ENCODE measurements at regions not wholly inside any gene's neighbourhood (a gene's known extent, or its start where the extent isn't known, plus 50 kb on each side); places are given as distances from the start of the nearest gene placed in this dataset.

- H3K9me3 ChIP-seq = no peaks in the 10 kb centered on the region
- no peaks in the 10 kb centered on the region for H3K27me3 ChIP-seq (replicated peaks in 1 of 7)
- TF ChIP-seq POLR2AphosphoS5 (IDR thresholded peaks at IDR 0.05) = no peak
- TF ChIP-seq CTCF (IDR thresholded peaks at IDR 0.05 in 8 of 11, conservative IDR thresholded peaks at IDR 0.05 in 3 of 11) = no peak
- TF ChIP-seq POLR2A (IDR thresholded peaks at IDR 0.05) = no peak
- no peaks in the 10 kb centered on the region for H3K36me3 ChIP-seq
- no peaks in the 10 kb centered on the region for H3K4me1 ChIP-seq
- H3K4me3 ChIP-seq = no peak overlapping the region
- peak; percentile 50 for DNase-seq
- no peak overlapping the region for H3K27ac ChIP-seq
- intact Hi-C loops (cut with DNase I; ENCODE audit: low total_unique reads) = no loop called here
- WGBS, 5 donors = 86 to 92% (median 87%) methylated on average over 12 of the region's 12 CpGs
Observed at GRCh38 chr22:47396515-47396914, 634.1 kb downstream of the TBC1D22A start.

GRCh38 chr22:47396105-47396504 is 633.7 kb downstream of the TBC1D22A start:
- H3K27ac ChIP-seq = no peak overlapping the region
- TF ChIP-seq POLR2A (IDR thresholded peaks at IDR 0.05) (no peak), CTCF (IDR thresholded peaks at IDR 0.05 in 8 of 11, conservative IDR thresholded peaks at IDR 0.05 in 3 of 11) (no peak), POLR2AphosphoS5 (IDR thresholded peaks at IDR 0.05) (no peak)
- H3K36me3 ChIP-seq = no peaks in the 10 kb centered on the region
- no peaks in the 10 kb centered on the region for H3K27me3 ChIP-seq (replicated peaks in 1 of 7)
- H3K4me3 ChIP-seq = no peak overlapping the region
- intact Hi-C loops (cut with DNase I; ENCODE audit: low total_unique reads) = no loop called here
- H3K4me1 ChIP-seq = no peaks in the 10 kb centered on the region
- 85 to 96% (median 96%) methylated on average over 12 of the region's 12 CpGs for WGBS, 5 donors
- H3K9me3 ChIP-seq = no peaks in the 10 kb centered on the region
- DNase-seq = peak; percentile 56

GRCh38 chr22:47395481-47395880 is 633.0 kb downstream of the TBC1D22A start:
- WGBS, 5 donors = 18 to 48% (median 28%) methylated on average over 8 of the region's 8 CpGs
- TF ChIP-seq CTCF (IDR thresholded peaks at IDR 0.05 in 8 of 11, conservative IDR thresholded peaks at IDR 0.05 in 3 of 11) (no peak), POLR2AphosphoS5 (IDR thresholded peaks at IDR 0.05) (no peak), POLR2A (IDR thresholded peaks at IDR 0.05) (no peak)
- intact Hi-C loops (cut with DNase I; ENCODE audit: low total_unique reads) = no loop called here

GRCh38 chr22:47394504-47395440 is 632.3 kb downstream of the TBC1D22A start:
- no peaks in the 10 kb centered on the region for H3K9me3 ChIP-seq
- no peaks in the 10 kb centered on the region for H3K27me3 ChIP-seq (replicated peaks in 1 of 7)
- H3K4me3 ChIP-seq = no peak overlapping the region
- H3K36me3 ChIP-seq = no peaks in the 10 kb centered on the region
- H3K4me1 ChIP-seq = no peaks in the 10 kb centered on the region
- no peak overlapping the region for H3K27ac ChIP-seq
- TF ChIP-seq CTCF (IDR thresholded peaks at IDR 0.05 in 8 of 11, conservative IDR thresholded peaks at IDR 0.05 in 3 of 11) (no peak), POLR2A (IDR thresholded peaks at IDR 0.05) (no peak), POLR2AphosphoS5 (IDR thresholded peaks at IDR 0.05) (no peak)
- WGBS, 5 donors = 66 to 79% (median 76%) methylated on average over 12 of the region's 12 CpGs
- intact Hi-C loops (cut with DNase I; ENCODE audit: low total_unique reads) = no loop called here
- peak; percentile 50 for DNase-seq

More at GRCh38 chr22:47395481-47395880, 633.0 kb downstream of the TBC1D22A start:
- H3K4me3 ChIP-seq = no peak overlapping the region
- no peaks in the 10 kb centered on the region for H3K4me1 ChIP-seq
- no peaks in the 10 kb centered on the region for H3K9me3 ChIP-seq
- no peaks in the 10 kb centered on the region for H3K36me3 ChIP-seq
- no peak overlapping the region for H3K27ac ChIP-seq
- H3K27me3 ChIP-seq (replicated peaks in 1 of 7) = no peaks in the 10 kb centered on the region
- peak; percentile 45 for DNase-seq

Data from spleen (tissue), 11 donors.